Osteocyte (in vitro differentiated cells): ENCODE measurements at regions not wholly inside any gene's neighbourhood (a gene's known extent, or its start where the extent isn't known, plus 50 kb on each side); places are given as distances from the start of the nearest gene placed in this dataset.

Experiments
- DNase-seq: peaks from one replicate; pipeline ENCODE4 v3.0.0; 2021; ENCODE audit warnings: mixed read lengths; ENCODE audit not compliant: unreplicated experiment; ENCODE audit errors: extremely low spot score
- H3K27ac Mint-ChIP-seq: one replicate; pipeline ENCODE4 v1.8.0; 2021; ENCODE audit warnings: mild to moderate bottlenecking, mixed read lengths; ENCODE audit not compliant: unreplicated experiment
- H3K27me3 Mint-ChIP-seq: one replicate; pipeline ENCODE4 v1.8.0; 2021; ENCODE audit warnings: mixed read lengths; ENCODE audit not compliant: unreplicated experiment
- H3K36me3 Mint-ChIP-seq: one replicate; pipeline ENCODE4 v1.8.0; 2021; ENCODE audit warnings: mixed read lengths; ENCODE audit not compliant: unreplicated experiment
- H3K4me1 Mint-ChIP-seq: one replicate; pipeline ENCODE4 v1.8.0; 2021; ENCODE audit warnings: mixed read lengths; ENCODE audit not compliant: unreplicated experiment
- H3K4me3 Mint-ChIP-seq: one replicate; pipeline ENCODE4 v1.8.0; 2021; ENCODE audit warnings: mild to moderate bottlenecking, moderate library complexity, mixed read lengths; ENCODE audit not compliant: unreplicated experiment
- H3K9me3 Mint-ChIP-seq: one replicate; pipeline ENCODE4 v1.8.0; 2021; ENCODE audit warnings: mixed read lengths; ENCODE audit not compliant: unreplicated experiment
- CTCF ChIP-seq: fragments of 200-600 bp; sonication (generic); IDR thresholded peaks from 2 replicates; pipeline ENCODE4 v1.5.0; 2021; ENCODE audit warnings: antibody characterized with exemption, mild to moderate bottlenecking, moderate library complexity

GRCh38 chr7:156050636-156051569 lies 238.6 kb upstream of the SHH start:
- no peaks in the 10 kb centered on the region for H3K4me1 Mint-ChIP-seq
- H3K9me3 Mint-ChIP-seq: peaks cover 29% of the 10 kb centered on the region
- DNase-seq: no peak
- H3K27me3 Mint-ChIP-seq: no peaks in the 10 kb centered on the region
- H3K27ac Mint-ChIP-seq: no peak overlapping the region
- no peak overlapping the region for H3K4me3 Mint-ChIP-seq
- no peak for TF ChIP-seq CTCF
- no peaks in the 10 kb centered on the region for H3K36me3 Mint-ChIP-seq

DNA sequence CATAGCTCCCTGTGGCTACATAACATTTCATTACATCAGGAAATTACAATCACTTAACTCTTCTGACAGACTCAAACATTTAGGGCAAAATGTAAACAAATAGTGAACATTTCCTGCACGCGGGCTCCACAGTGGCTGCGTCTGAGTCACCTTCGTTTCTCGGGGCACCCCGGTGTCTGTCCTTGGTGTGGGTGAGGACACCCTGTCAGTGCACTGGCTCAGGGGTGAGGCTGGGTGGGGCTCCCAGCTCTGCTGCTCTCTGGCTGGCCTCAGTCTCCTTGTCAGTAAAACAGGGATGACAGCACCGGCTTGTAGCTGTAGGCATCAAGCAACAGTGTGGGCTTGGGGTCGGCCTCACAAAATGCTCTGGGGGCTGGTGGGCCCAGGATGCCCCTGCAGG lies 237.1 kb upstream of the SHH start:
- peaks cover 18% of the 10 kb centered on the region for H3K9me3 Mint-ChIP-seq
- H3K4me3 Mint-ChIP-seq: no peak overlapping the region
- H3K27me3 Mint-ChIP-seq: no peaks in the 10 kb centered on the region
- H3K36me3 Mint-ChIP-seq: no peaks in the 10 kb centered on the region
- no peaks in the 10 kb centered on the region for H3K4me1 Mint-ChIP-seq
- no peak overlapping the region for H3K27ac Mint-ChIP-seq
- no peak for TF ChIP-seq CTCF
- no peak for DNase-seq

DNA sequence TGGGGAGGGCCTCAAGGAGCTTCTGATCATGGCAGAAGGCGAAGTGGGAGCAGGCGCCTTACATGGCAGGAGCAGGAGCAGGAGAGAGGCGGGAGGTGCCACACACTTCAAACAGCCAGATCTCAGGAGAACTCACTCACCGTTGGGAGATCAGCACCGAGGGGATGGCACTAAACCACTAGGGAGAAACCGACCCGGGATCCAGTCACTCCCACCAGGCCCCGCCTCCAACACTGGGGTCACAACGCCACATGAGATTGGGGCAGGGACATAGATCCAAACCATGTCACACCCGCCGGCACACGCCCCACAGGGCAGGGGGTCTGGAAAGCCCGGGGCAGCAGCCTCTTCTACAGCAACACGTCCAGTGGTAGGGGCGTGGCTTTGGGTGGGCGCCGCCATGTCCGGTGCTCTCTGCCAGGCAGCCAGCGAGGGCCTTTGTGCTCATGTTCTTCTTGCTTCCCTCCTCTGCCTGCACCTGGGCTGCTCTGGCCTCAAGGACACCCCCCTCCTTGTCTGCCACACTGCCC lies 233.8 kb upstream of the SHH start:
- Mint-ChIP-seq H3K4me3 (no peak overlapping the region), H3K4me1 (no peaks in the 10 kb centered on the region), H3K27ac (no peak overlapping the region), H3K36me3 (no peaks in the 10 kb centered on the region), H3K27me3 (no peaks in the 10 kb centered on the region), H3K9me3 (peaks cover 5% of the 10 kb centered on the region)
- no peak for TF ChIP-seq CTCF
- DNase-seq: no peak

DNA sequence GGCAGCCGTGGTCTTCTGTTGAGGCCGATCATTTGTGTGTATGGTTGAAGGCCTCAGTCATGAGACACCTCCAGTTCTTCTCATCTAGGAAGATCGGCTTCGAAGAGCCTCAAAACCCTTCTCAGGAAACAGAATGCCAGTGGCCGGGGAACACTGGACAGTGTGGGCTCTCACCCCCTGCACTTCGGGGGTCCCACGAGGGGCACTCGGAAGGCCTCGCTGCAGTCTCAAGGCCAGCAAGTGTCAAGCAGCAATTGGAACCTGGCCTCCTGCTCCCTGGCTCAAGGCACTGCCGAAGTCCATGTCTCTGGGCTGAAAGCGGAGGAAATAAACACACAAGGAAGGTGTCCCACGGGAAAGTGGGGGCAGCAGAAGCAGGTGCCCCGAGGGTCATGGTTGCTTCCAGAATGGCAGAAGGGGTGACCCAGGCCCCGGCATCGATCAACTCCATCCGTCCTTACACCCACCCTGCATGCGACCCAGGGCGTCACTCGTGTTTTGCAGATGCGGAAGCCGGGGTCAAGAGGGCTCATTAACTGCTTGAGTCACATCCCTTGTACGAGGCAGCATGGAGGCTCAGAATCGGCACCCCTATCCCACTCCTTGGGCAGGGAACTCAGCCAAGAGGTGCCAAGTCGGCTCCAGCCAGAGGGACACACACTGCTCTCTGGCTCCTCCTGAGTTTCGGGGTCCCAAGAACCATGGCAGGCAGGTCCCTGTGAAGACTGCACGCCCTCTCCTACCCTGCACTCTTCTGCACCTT lies 231.3 kb upstream of the SHH start:
- no peak overlapping the region for H3K27ac Mint-ChIP-seq
- DNase-seq: no peak
- no peak overlapping the region for H3K4me3 Mint-ChIP-seq
- no peak for TF ChIP-seq CTCF
- no peaks in the 10 kb centered on the region for H3K4me1 Mint-ChIP-seq
- no peaks in the 10 kb centered on the region for H3K27me3 Mint-ChIP-seq
- no peaks in the 10 kb centered on the region for H3K36me3 Mint-ChIP-seq
- H3K9me3 Mint-ChIP-seq: peaks cover 5% of the 10 kb centered on the region

- Mint-ChIP-seq H3K4me3 (no peak overlapping the region), H3K9me3 (no peaks in the 10 kb centered on the region), H3K27ac (no peak overlapping the region), H3K4me1 (no peaks in the 10 kb centered on the region), H3K36me3 (no peaks in the 10 kb centered on the region), H3K27me3 (no peaks in the 10 kb centered on the region)
- no peak for TF ChIP-seq CTCF
- no peak for DNase-seq
Measured at GRCh38 chr7:156041398-156041797, 229.1 kb upstream of the SHH start.
